Erythroblast (primary cell): ENCODE measurements at regions not wholly inside any gene's neighbourhood (a gene's known extent, or its start where the extent isn't known, plus 50 kb on each side); places are given as distances from the start of the nearest gene placed in this dataset.

Source experiments
- DNase-seq, 2 experiments: peaks; one replicate each; lab custom pipeline; 2025; lab: John Stamatoyannopoulos, UW
- GATA1 ChIP-seq: IDR thresholded peaks from 2 replicates; pipeline ENCODE4 v1.6.1; 2011; ENCODE audit warnings: low read depth, mild to moderate bottlenecking, control low read depth, low read length, moderate library complexity
- POLR2A ChIP-seq: IDR thresholded peaks from 2 replicates; pipeline ENCODE4 v1.6.1; 2011; ENCODE audit warnings: mild to moderate bottlenecking, low read length

- no peak for DNase-seq
- TF ChIP-seq POLR2A (no peak), GATA1 (no peak)
Observed at GRCh38 chr4:83191026-83191425, 76.5 kb upstream of the PLAC8 start.

GRCh38 chr4:83189631-83190136 lies 75.2 kb upstream of the PLAC8 start:
- no peak for DNase-seq
- TF ChIP-seq GATA1 (no peak), POLR2A (no peak)

DNA sequence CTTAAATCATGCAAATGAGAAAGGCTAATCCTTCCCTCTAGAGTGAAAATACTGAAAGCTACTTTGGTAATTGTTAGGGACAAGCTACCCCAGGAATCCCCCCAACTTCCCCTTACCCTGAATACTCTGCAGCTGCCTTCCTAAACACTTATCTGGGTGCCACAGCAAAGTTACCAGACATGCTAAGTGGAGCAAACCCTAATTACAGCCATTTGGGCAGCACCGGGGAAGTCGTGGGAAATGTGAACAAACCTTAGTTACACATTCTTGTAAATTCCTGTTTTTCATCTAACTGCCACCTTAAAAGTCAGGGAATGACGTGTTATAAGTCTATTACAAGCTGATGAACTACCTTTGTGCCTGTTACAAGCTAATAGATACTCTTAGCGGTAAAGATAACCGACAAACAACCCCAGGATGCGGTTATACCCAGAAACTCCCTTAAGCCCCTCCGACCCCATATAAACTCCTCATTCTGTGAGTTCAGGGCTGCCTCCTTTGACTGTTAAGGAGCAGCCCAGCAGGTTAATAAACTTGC lies 66.0 kb upstream of the PLAC8 start:
- TF ChIP-seq POLR2A (no peak), GATA1 (no peak)
- DNase-seq: no peak

DNA sequence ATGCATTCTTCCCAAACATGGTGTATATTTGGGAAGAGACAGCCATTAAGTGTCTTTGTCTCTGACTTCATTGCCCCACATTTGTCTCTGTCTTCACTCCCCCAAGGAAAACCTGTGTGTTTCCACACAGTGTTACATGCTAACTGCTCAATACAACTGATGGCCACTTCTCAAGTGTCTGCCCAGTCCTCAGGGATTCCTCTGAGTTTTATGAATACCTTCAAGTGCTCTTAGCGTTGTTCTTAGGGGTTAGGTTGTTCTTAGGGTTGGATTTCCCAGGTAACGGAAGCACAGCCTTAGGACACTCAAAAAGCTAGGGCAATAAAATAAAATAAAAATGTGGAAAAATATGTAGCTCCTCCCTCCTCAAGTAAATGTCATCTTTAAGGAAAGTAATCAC lies 64.7 kb upstream of the PLAC8 start:
- DNase-seq: no peak
- TF ChIP-seq POLR2A (no peak), GATA1 (no peak)

DNA sequence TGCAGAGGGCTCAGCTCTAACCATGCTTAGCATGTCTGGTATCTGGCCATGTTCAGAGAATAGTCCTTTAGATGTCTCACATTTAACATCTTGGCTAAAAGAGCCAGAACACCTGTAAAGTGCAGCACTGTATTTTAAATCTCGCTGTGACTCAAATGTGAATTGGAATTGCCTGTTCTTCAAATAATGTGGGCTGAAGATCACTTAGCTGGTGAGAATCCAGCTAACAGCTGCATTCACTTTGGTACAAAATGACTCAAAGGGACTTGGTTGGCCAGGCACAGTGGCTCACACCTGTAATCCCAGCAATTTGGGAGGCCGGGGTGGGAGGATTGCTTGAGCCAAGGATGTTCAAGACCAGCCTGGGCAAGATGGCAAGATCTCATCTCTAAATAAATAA lies 63.5 kb upstream of the PLAC8 start:
- no peak for DNase-seq
- TF ChIP-seq POLR2A (no peak), GATA1 (no peak)

DNA sequence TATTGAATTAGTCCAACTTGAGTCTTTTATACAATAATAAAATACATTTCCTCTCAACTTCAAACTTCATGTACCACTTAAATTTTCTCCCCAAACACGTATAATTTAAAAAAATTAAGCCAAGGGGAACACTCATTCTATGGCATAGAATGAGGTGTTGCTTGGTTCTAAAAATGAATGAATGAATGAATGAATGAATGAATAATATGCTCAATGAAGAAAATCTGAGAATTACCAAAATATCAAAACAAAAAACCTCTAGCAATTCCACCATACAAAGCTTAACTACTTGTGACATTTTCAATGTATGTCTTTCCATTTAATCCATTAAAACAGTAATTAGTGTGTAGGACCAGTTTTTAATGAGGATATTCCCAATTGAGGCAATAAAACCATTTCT lies 62.7 kb upstream of the PLAC8 start:
- TF ChIP-seq GATA1: no peak
- TF ChIP-seq POLR2A: no peak
- no peak for DNase-seq

DNA sequence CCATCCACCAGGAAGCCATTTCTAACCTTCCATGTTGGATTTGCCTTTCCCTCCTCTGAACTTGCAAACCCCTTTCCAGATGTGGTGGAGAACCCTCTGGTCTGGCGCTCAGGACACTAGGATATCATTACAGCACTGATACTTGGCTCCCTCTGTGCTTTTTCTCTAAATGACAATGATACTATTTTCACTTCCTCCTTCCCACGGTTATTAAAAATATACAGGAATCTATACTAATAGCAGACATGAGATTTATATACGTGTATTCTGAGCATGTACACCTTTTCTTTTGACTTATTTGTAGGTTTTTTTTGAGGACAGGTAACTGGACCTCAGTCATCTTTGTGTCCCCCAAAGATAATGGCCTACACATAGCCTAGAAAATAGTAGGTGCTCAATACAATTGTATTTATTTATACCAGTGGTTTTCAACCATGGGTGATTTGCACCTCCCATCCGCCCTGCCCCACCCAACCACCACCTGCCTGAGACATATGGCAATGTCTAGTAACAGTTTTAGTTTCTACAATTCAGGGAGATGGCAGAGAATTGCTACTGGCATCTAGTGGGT lies 60.4 kb upstream of the PLAC8 start:
- DNase-seq: no peak
- TF ChIP-seq POLR2A (no peak), GATA1 (no peak)

DNA sequence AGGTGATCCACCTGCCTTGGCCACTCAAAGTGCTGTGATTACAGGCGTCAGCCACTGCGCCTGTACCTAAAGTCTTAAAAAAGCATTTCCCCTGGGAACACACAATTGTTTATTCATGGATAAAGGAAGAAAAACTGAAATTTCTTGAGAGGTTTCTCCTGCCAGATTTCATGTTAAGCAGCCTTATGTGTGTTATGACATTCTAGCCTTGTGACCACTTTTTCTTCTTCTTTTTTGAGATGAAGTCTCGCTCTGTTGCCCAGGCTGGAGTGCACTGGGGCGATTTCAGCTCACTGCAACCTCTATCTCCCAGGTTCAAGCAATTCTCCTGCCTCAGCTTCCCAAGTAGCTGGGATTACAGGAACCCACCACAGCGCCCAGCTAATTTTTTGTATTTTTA lies 57.8 kb upstream of the PLAC8 start:
- no peak for DNase-seq
- no peak for TF ChIP-seq GATA1
- TF ChIP-seq POLR2A: no peak

- no peak for DNase-seq
Observed at GRCh38 chr4:83171436-83172039, 57.0 kb upstream of the PLAC8 start.

DNA sequence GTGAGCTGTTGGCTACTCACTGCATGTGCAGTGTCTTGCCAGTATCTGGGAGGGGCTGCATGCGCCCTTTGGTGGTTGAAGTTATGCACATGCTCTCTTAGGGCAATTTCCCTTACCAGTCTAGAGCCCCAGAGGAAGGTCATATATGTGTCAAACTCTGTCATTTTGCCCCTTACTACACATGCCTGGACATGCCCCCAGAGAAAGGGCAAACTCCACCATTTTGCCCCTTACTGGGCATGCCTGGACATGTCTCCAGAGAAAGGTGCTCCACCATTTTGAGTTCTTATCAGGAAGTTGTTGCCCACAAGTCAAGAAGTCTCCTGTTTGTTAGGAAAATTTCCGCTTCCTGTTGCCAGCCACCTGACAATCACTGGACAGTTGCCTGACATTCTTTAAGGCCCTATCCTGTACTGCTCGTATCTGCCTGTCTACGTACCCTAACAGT lies 56.4 kb upstream of the PLAC8 start:
- DNase-seq: peak in 1 of 2 experiments; percentile 12

More at GRCh38 chr4:83171436-83172039, 57.0 kb upstream of the PLAC8 start:
- TF ChIP-seq GATA1 (no peak), POLR2A (no peak)

More for the DNA sequence above, 56.4 kb upstream of the PLAC8 start:
- no peak for TF ChIP-seq POLR2A
- no peak for TF ChIP-seq GATA1
